ENCODE measurements at regions not wholly inside any gene's neighbourhood (a gene's known extent, or its start where the extent isn't known, plus 50 kb on each side); places are given as distances from the start of the nearest gene placed in this dataset.

- no peak for TF ChIP-seq RAD21 (IDR thresholded peaks at IDR 0.05; ENCODE audit: insufficient read depth, low read depth, low read length)
- TF ChIP-seq ZNF622 (IDR thresholded peaks at IDR 0.05) = no peak
- TF ChIP-seq CREM (IDR thresholded peaks at IDR 0.05; ENCODE audit: low read depth) = no peak
- TF ChIP-seq IKZF1 (conservative IDR thresholded peaks at IDR 0.05) = no peak
Observed at GRCh38 chr18:30186245-30186644, 856.3 kb downstream of the DSC3 start (continued).

GRCh38 chr18:30177056-30177455 is 865.5 kb downstream of the DSC3 start:
- POLR2A ChIA-PET = no interaction called here
- in situ Hi-C loops (cut with MboI) (no loop called here), intact Hi-C loops (cut with micrococcal nuclease; ENCODE audit: unreplicated experiment) (no loop called here)
- Histone ChIP-seq H3K27ac (ENCODE audit: control insufficient read depth, insufficient read depth) (no peak overlapping the region), H3K9ac (ENCODE audit: control insufficient read depth, insufficient read depth, low read length) (no peak overlapping the region), H3K4me2 (ENCODE audit: control insufficient read depth, insufficient read depth) (no peak overlapping the region), H3K4me1 (ENCODE audit: control insufficient read depth, insufficient read depth, low read length) (no peaks in the 10 kb centered on the region), H2AFZ (ENCODE audit: control insufficient read depth, low read depth, low read length) (no peak overlapping the region), H3K9me3 (replicated peaks; ENCODE audit: control insufficient read depth, insufficient read depth, low read length) (no peaks in the 10 kb centered on the region), H3K4me3 (no peak overlapping the region), H4K20me1 (ENCODE audit: control insufficient read depth, insufficient read depth) (no peaks in the 10 kb centered on the region), H3K36me3 (ENCODE audit: control insufficient read depth in 2 of 2, insufficient read depth in 2 of 2, low read length in 1 of 2) (no peaks in the 10 kb centered on the region), H3K27me3 (replicated peaks in 1 of 2; ENCODE audit: control insufficient read depth in 2 of 2, insufficient read depth in 2 of 2, low read length in 1 of 2) (no peaks in the 10 kb centered on the region), H3K79me2 (ENCODE audit: control insufficient read depth, insufficient read depth, low read length) (no peaks in the 10 kb centered on the region)
- no peak for FAIRE-seq
- CTCF ChIA-PET = no interaction called here
- ATAC-seq = no peak
- DNase-seq (ENCODE audit: low read depth, low spot score) = no peak
- TF ChIP-seq HDGF (IDR thresholded peaks at IDR 0.05) = no peak
- no peak for TF ChIP-seq SIX5 (IDR thresholded peaks at IDR 0.05; ENCODE audit: low read depth, low read length, severe bottlenecking)
- no peak for TF ChIP-seq ZSCAN29 (IDR thresholded peaks at IDR 0.05)
- TF ChIP-seq LARP7 (IDR thresholded peaks at IDR 0.05) = no peak
- TF ChIP-seq NFXL1 (IDR thresholded peaks at IDR 0.05; ENCODE audit: borderline replicate concordance) = no peak
- no peak for TF ChIP-seq ZNF274 (IDR thresholded peaks at IDR 0.05; ENCODE audit: insufficient read depth, insufficient read length)
- TF ChIP-seq HCFC1 (IDR thresholded peaks at IDR 0.05; ENCODE audit: low read length) = no peak
- TF ChIP-seq POU2F2 (IDR thresholded peaks at IDR 0.05; ENCODE audit: borderline replicate concordance, low read depth, low read length) = no peak
- no peak for TF ChIP-seq CREM (IDR thresholded peaks at IDR 0.05; ENCODE audit: low read depth)
- no peak for TF ChIP-seq MLLT1 (IDR thresholded peaks at IDR 0.05)
- TF ChIP-seq STAT3 (IDR thresholded peaks at IDR 0.05; ENCODE audit: low read depth, low read length) = no peak
- no peak for TF ChIP-seq NBN (IDR thresholded peaks at IDR 0.05)
- 24% methylated on average over 4 of the region's 4 CpGs for WGBS (ENCODE audit: insufficient coverage, insufficient replicate concordance, low lambda C conversion rate, missing lambda C conversion rate)
- BruUV-seq (replicated peaks) = no TSS peak
- RAD21 ChIA-PET (ENCODE audit: unreplicated experiment) = no interaction called here
- SMC1A ChIA-PET (ENCODE audit: uncharacterized antibody, unreplicated experiment) = no interaction called here
